Smooth muscle cell (in vitro differentiated cells): ENCODE measurements at regions not wholly inside any gene's neighbourhood (a gene's known extent, or its start where the extent isn't known, plus 50 kb on each side); places are given as distances from the start of the nearest gene placed in this dataset.

Experiments used
- DNase-seq: peaks from one replicate; lab custom pipeline; 2025; ENCODE audit not compliant: unreplicated experiment; lab: John Stamatoyannopoulos, UW
- H2AFZ ChIP-seq: fragments of 200-600 bp; sonication (generic); 2 replicates; pipeline ENCODE4 v1.6.0; 2016; ENCODE audit warnings: antibody characterized with exemption, low read depth, mild to moderate bottlenecking
- H3F3A ChIP-seq: fragments of 200-600 bp; sonication (generic); 2 replicates; pipeline ENCODE4 v1.6.0; 2017; ENCODE audit warnings: antibody characterized with exemption, low read depth
- H3K27ac ChIP-seq: fragments of 200-600 bp; sonication (generic); 2 replicates; pipeline ENCODE4 v1.5.1; 2016; ENCODE audit warnings: low read depth, mild to moderate bottlenecking
- H3K27me3 ChIP-seq: fragments of 200-600 bp; sonication (generic); 2 replicates; pipeline ENCODE4 v1.6.1; 2016; ENCODE audit warnings: low read depth, mild to moderate bottlenecking
- H3K36me3 ChIP-seq: fragments of 200-600 bp; sonication (generic); 2 replicates; pipeline ENCODE4 v1.5.1; 2016; ENCODE audit warnings: low read depth
- H3K4me1 ChIP-seq: fragments of 200-600 bp; sonication (generic); 2 replicates; pipeline ENCODE4 v1.5.1; 2016; ENCODE audit warnings: low read depth
- H3K4me2 ChIP-seq: fragments of 200-600 bp; sonication (generic); 2 replicates; pipeline ENCODE4 v1.6.0; 2016; ENCODE audit warnings: mild to moderate bottlenecking
- H3K4me3 ChIP-seq: fragments of 200-600 bp; sonication (generic); 2 replicates; pipeline ENCODE4 v1.5.1; 2016; ENCODE audit warnings: mild to moderate bottlenecking
- H3K79me2 ChIP-seq: fragments of 200-600 bp; sonication (generic); 2 replicates; pipeline ENCODE4 v1.6.0; 2016; ENCODE audit warnings: low read depth, mild to moderate bottlenecking
- H3K9ac ChIP-seq: fragments of 200-600 bp; sonication (generic); 2 replicates; pipeline ENCODE4 v1.6.0; 2016; ENCODE audit warnings: low read depth
- H3K9me3 ChIP-seq: fragments of 200-600 bp; sonication (generic); replicated peaks from 2 replicates; pipeline ENCODE4 v1.5.1; 2016; ENCODE audit warnings: low read depth
- H4K20me1 ChIP-seq: fragments of 200-600 bp; sonication (generic); 2 replicates; pipeline ENCODE4 v1.6.0; 2016; ENCODE audit warnings: low read depth
- CTCF ChIP-seq: fragments of 200-600 bp; sonication (generic); IDR thresholded peaks from 2 replicates; pipeline ENCODE4 v1.5.1; 2017; ENCODE audit warnings: borderline replicate concordance, mild to moderate bottlenecking, antibody characterized with exemption; ENCODE audit not compliant: insufficient read depth, poor library complexity, severe bottlenecking
- WGBS: methylation state at CpG from one replicate; pipeline ENCODE4 v1.1.7; 2016; ENCODE audit warnings: low lambda C conversion rate; 5-methylcytosine and 5-hydroxymethylcytosine counted together

GRCh38 chr3:94299716-94300115, 236.9 kb downstream of the NSUN3 start:
- Histone ChIP-seq H2AFZ (no peak overlapping the region), H3K4me2 (no peak overlapping the region), H3K27me3 (no peaks in the 10 kb centered on the region), H3K27ac (no peak overlapping the region), H3F3A (no peaks in the 10 kb centered on the region), H3K4me1 (peaks cover 9% of the 10 kb centered on the region), H3K9me3 (no peaks in the 10 kb centered on the region), H3K9ac (no peak overlapping the region), H3K4me3 (no peak overlapping the region), H3K36me3 (no peaks in the 10 kb centered on the region), H4K20me1 (no peaks in the 10 kb centered on the region), H3K79me2 (no peaks in the 10 kb centered on the region)
- no peak for TF ChIP-seq CTCF
- no peak for DNase-seq

GRCh38 chr3:94301366-94301765, 238.5 kb downstream of the NSUN3 start:
- DNase-seq = no peak
- no peak for TF ChIP-seq CTCF
- Histone ChIP-seq H3K9ac (no peak overlapping the region), H3K27me3 (no peaks in the 10 kb centered on the region), H3K27ac (no peak overlapping the region), H3K36me3 (no peaks in the 10 kb centered on the region), H3K79me2 (no peaks in the 10 kb centered on the region), H3K4me3 (no peak overlapping the region), H3F3A (no peaks in the 10 kb centered on the region), H3K9me3 (no peaks in the 10 kb centered on the region), H3K4me1 (peaks cover 19% of the 10 kb centered on the region), H2AFZ (no peak overlapping the region), H3K4me2 (no peak overlapping the region), H4K20me1 (no peaks in the 10 kb centered on the region)
- 36% methylated on average over 1 of the region's 1 CpG for WGBS

GRCh38 chr3:94303266-94303665, 240.4 kb downstream of the NSUN3 start:
- no peak overlapping the region for H3K27ac ChIP-seq
- no peaks in the 10 kb centered on the region for H3K79me2 ChIP-seq
- H3K27me3 ChIP-seq = no peaks in the 10 kb centered on the region
- H2AFZ ChIP-seq = no peak overlapping the region
- H3F3A ChIP-seq = no peaks in the 10 kb centered on the region
- no peaks in the 10 kb centered on the region for H3K9me3 ChIP-seq
- no peak overlapping the region for H3K4me3 ChIP-seq
- no peak for DNase-seq
- 90% methylated on average over 4 of the region's 4 CpGs for WGBS
- no peak for TF ChIP-seq CTCF
- H3K9ac ChIP-seq = no peak overlapping the region
- H3K36me3 ChIP-seq = no peaks in the 10 kb centered on the region
- peaks cover 20% of the 10 kb centered on the region for H3K4me1 ChIP-seq
- H4K20me1 ChIP-seq = no peaks in the 10 kb centered on the region
- no peak overlapping the region for H3K4me2 ChIP-seq

- Histone ChIP-seq H3K27ac (no peak overlapping the region), H3K9ac (no peak overlapping the region), H3K9me3 (no peaks in the 10 kb centered on the region), H2AFZ (no peak overlapping the region), H3K4me3 (no peak overlapping the region), H3K27me3 (no peaks in the 10 kb centered on the region), H3K4me2 (peak overlapping the region; percentile 35), H4K20me1 (no peaks in the 10 kb centered on the region), H3K36me3 (no peaks in the 10 kb centered on the region), H3F3A (no peaks in the 10 kb centered on the region), H3K79me2 (no peaks in the 10 kb centered on the region), H3K4me1 (peaks cover 20% of the 10 kb centered on the region)
- no peak for TF ChIP-seq CTCF
- whole genome bisulfite sequencing = 39% methylated on average over 3 of the region's 3 CpGs
- DNase-seq = no peak
Measured at GRCh38 chr3:94303897-94304296, 241.0 kb downstream of the NSUN3 start.
